ENCODE measurements at regions not wholly inside any gene's neighbourhood (a gene's known extent, or its start where the extent isn't known, plus 50 kb on each side); places are given as distances from the start of the nearest gene placed in this dataset.

- TF ChIP-seq CTCF (IDR thresholded peaks at IDR 0.05; ENCODE audit: insufficient read depth, low read depth, low read length), result no peak
- DNase-seq (ENCODE audit: low read depth), result no peak
- Histone ChIP-seq H3K36me3 (ENCODE audit: control insufficient read depth, insufficient read depth, low read length) (no peaks in the 10 kb centered on the region), H3K27me3 (ENCODE audit: control insufficient read depth, insufficient read depth, low read length) (no peaks in the 10 kb centered on the region), H3K4me3 (ENCODE audit: low read depth, low read length) (no peak overlapping the region)
- ChIA-PET CTCF (interaction anchor here (0.9 to 3.9 kb wide), 3 partner anchors 13 to 435 kb away, joined by 3 to 23 read pairs (median 5); no protein-coding TSS in a partner anchor), POLR2A (no interaction called here)
Observed at GRCh38 chr15:62393196-62393595, 228.1 kb upstream of the C2CD4B start.

GRCh38 chr15:62394079-62394478, 229.0 kb upstream of the C2CD4B start:
- Histone ChIP-seq H3K36me3 (ENCODE audit: control insufficient read depth, insufficient read depth, low read length) (no peaks in the 10 kb centered on the region), H3K4me3 (ENCODE audit: low read depth, low read length) (no peak overlapping the region), H3K27me3 (ENCODE audit: control insufficient read depth, insufficient read depth, low read length) (no peaks in the 10 kb centered on the region)
- CTCF ChIA-PET, result interaction anchor here (1.3 to 1.5 kb wide), 3 partner anchors 12 to 101 kb away, joined by 3 to 5 read pairs (median 3); no protein-coding TSS in a partner anchor
- no peak for DNase-seq (ENCODE audit: low read depth)
- TF ChIP-seq CTCF (IDR thresholded peaks at IDR 0.05; ENCODE audit: insufficient read depth, low read depth, low read length), result no peak
- POLR2A ChIA-PET, result no interaction called here

- no peaks in the 10 kb centered on the region for H3K36me3 ChIP-seq (ENCODE audit: control insufficient read depth, insufficient read depth, low read length)
- no peak for TF ChIP-seq CTCF (IDR thresholded peaks at IDR 0.05; ENCODE audit: insufficient read depth, low read depth, low read length)
- ChIA-PET POLR2A (no interaction called here), CTCF (interaction anchor here (1.7 kb wide), 1 partner anchor 9 kb away, joined by 5 read pairs; no protein-coding TSS in a partner anchor)
- no peak overlapping the region for H3K4me3 ChIP-seq (ENCODE audit: low read depth, low read length)
- no peak for DNase-seq (ENCODE audit: low read depth)
- no peaks in the 10 kb centered on the region for H3K27me3 ChIP-seq (ENCODE audit: control insufficient read depth, insufficient read depth, low read length)
Observed at GRCh38 chr15:62400778-62401177, 235.7 kb upstream of the C2CD4B start.

- Histone ChIP-seq H3K36me3 (ENCODE audit: control insufficient read depth, insufficient read depth, low read length) (no peaks in the 10 kb centered on the region), H3K4me3 (ENCODE audit: low read depth, low read length) (no peak overlapping the region), H3K27me3 (ENCODE audit: control insufficient read depth, insufficient read depth, low read length) (no peaks in the 10 kb centered on the region)
- POLR2A ChIA-PET, result interaction anchor here (0.7 kb wide), 1 partner anchor 339 kb away, joined by 3 read pairs; no protein-coding TSS in a partner anchor
- CTCF ChIA-PET, result interaction anchor here (0.8 to 1.2 kb wide), 3 partner anchors 10 to 216 kb away, joined by 3 to 5 read pairs (median 3); no protein-coding TSS in a partner anchor
- no peak for TF ChIP-seq CTCF (IDR thresholded peaks at IDR 0.05; ENCODE audit: insufficient read depth, low read depth, low read length)
- no peak for DNase-seq (ENCODE audit: low read depth)
Observed at GRCh38 chr15:62402687-62403086, 237.6 kb upstream of the C2CD4B start.

- peak; percentile 47 for DNase-seq (ENCODE audit: low read depth)
- CTCF ChIA-PET, result interaction anchor here (0.8 to 1.2 kb wide), 3 partner anchors 26 to 215 kb away, joined by 3 to 6 read pairs (median 5); no protein-coding TSS in a partner anchor
- POLR2A ChIA-PET, result interaction anchor here (0.7 kb wide), 1 partner anchor 338 kb away, joined by 3 read pairs; no protein-coding TSS in a partner anchor
- no peaks in the 10 kb centered on the region for H3K27me3 ChIP-seq (ENCODE audit: control insufficient read depth, insufficient read depth, low read length)
- H3K4me3 ChIP-seq (ENCODE audit: low read depth, low read length), result no peak overlapping the region
- TF ChIP-seq CTCF (IDR thresholded peaks at IDR 0.05; ENCODE audit: insufficient read depth, low read depth, low read length), result no peak
- no peaks in the 10 kb centered on the region for H3K36me3 ChIP-seq (ENCODE audit: control insufficient read depth, insufficient read depth, low read length)
Observed at GRCh38 chr15:62403164-62403809, 238.2 kb upstream of the C2CD4B start.
